ENCODE measurements at regions not wholly inside any gene's neighbourhood (a gene's known extent, or its start where the extent isn't known, plus 50 kb on each side); places are given as distances from the start of the nearest gene placed in this dataset.

- no peak overlapping the region for H3K4me2 ChIP-seq (ENCODE audit: low read depth, low read length)
- in situ Hi-C loops (cut with MboI; ENCODE audit: low sequenced_read_pairs) = no loop called here
- H3K27ac ChIP-seq (ENCODE audit: insufficient read depth, low read length) = no peak overlapping the region
- H2BK5ac ChIP-seq (ENCODE audit: low read depth, low read length, poor library complexity, severe bottlenecking) = no peak overlapping the region
- no peak overlapping the region for H2BK20ac ChIP-seq (ENCODE audit: low read depth, low read length)
- no peak overlapping the region for H3K9ac ChIP-seq (ENCODE audit: low read depth, low read length)
- no peak overlapping the region for H2AK5ac ChIP-seq (ENCODE audit: low read depth, low read length)
- no peak overlapping the region for H2AK9ac ChIP-seq (replicated peaks; ENCODE audit: low read depth, low read length, poor library complexity)
- H3K4ac ChIP-seq (ENCODE audit: low read depth, low read length) = no peak overlapping the region
- no peaks in the 10 kb centered on the region for H3K9me3 ChIP-seq (ENCODE audit: control insufficient read depth, insufficient read depth, low read length)
- no peak overlapping the region for H2AFZ ChIP-seq (replicated peaks; ENCODE audit: low read length, poor library complexity)
- H3K36me3 ChIP-seq (ENCODE audit: control insufficient read depth, insufficient read depth, low read length) = no peaks in the 10 kb centered on the region
- H4K20me1 ChIP-seq (ENCODE audit: insufficient read depth, low read length) = no peaks in the 10 kb centered on the region
- no peaks in the 10 kb centered on the region for H3K4me1 ChIP-seq (ENCODE audit: control insufficient read depth, insufficient read depth, low read length)
- no peak overlapping the region for H3K56ac ChIP-seq (ENCODE audit: extremely low read depth, insufficient read depth, low read length)
- H3K18ac ChIP-seq (ENCODE audit: low read depth, low read length) = no peak overlapping the region
- ChIA-PET CTCF (interaction anchor here (0.9 to 1.0 kb wide), 2 partner anchors 8 to 316 kb away, joined by 3 to 9 read pairs; no protein-coding TSS in a partner anchor), POLR2A (ENCODE audit: unreplicated experiment) (no interaction called here)
- H3K9me1 ChIP-seq (ENCODE audit: insufficient read depth, low read length) = no peaks in the 10 kb centered on the region
- no peaks in the 10 kb centered on the region for H3K27me3 ChIP-seq (ENCODE audit: control insufficient read depth, insufficient read depth, low read length)
- dilution Hi-C loops (cut with HindIII; ENCODE audit: low sequenced_read_pairs, unreplicated experiment) = no loop called here
- H3K4me3 ChIP-seq (ENCODE audit: insufficient read depth, low read depth, low read length) = no peak overlapping the region
- BruUV-seq (replicated peaks) = no TSS peak
- H3K23ac ChIP-seq (ENCODE audit: low read depth, low read length) = no peak overlapping the region
- no peaks in the 10 kb centered on the region for H3K79me1 ChIP-seq (ENCODE audit: low read depth in 1 of 2, low read length in 2 of 2)
- no peak overlapping the region for H4K8ac ChIP-seq (ENCODE audit: low read depth in 2 of 2, low read length in 2 of 2)
- TF ChIP-seq NFE2L2 (IDR thresholded peaks at IDR 0.05; ENCODE audit: low read depth, low read length) (no peak), CTCF (conservative IDR thresholded peaks at IDR 0.05; ENCODE audit: low read depth, low read length) (no peak), SMC3 (IDR thresholded peaks at IDR 0.05; ENCODE audit: low read depth, low read length) (no peak), RCOR1 (IDR thresholded peaks at IDR 0.05; ENCODE audit: insufficient replicate concordance, low read length) (no peak), RFX5 (IDR thresholded peaks at IDR 0.05; ENCODE audit: low read depth, low read length) (no peak), ELK1 (IDR thresholded peaks at IDR 0.05; ENCODE audit: borderline replicate concordance, low read depth, low read length) (no peak), MAZ (IDR thresholded peaks at IDR 0.05; ENCODE audit: borderline replicate concordance, low read depth, low read length) (no peak), POLR2A (IDR thresholded peaks at IDR 0.05; ENCODE audit: low read depth, low read length) (no peak)
- no peak overlapping the region for H2BK15ac ChIP-seq (ENCODE audit: low read depth, low read length)
- intact Hi-C loops (cut with micrococcal nuclease) = no loop called here
- no peak overlapping the region for H3K14ac ChIP-seq (replicated peaks; ENCODE audit: low read depth, low read length)
- no peak overlapping the region for H2BK120ac ChIP-seq (ENCODE audit: low read depth, low read length)
- H4K91ac ChIP-seq (ENCODE audit: insufficient read depth, low read depth, low read length) = no peak overlapping the region
- WGBS, 2 experiments (ENCODE audit: extremely low coverage in 2 of 2, insufficient read length in 1 of 2) = no CpG with 5 or more reads among the region's 1 CpG
- H4K5ac ChIP-seq (ENCODE audit: low read depth, low read length) = no peak overlapping the region
- ATAC-seq (ENCODE audit: low read depth) (no peak), DNase-seq (no peak)
Measured at GRCh38 chr12:41980390-41980789, 164.3 kb downstream of the GXYLT1 start.

Data from IMR-90 (cell line).